ENCODE measurements at regions not wholly inside any gene's neighbourhood (a gene's known extent, or its start where the extent isn't known, plus 50 kb on each side); places are given as distances from the start of the nearest gene placed in this dataset.
"Not testable (repeated sequence)": the region's sequence is repeated elsewhere in the genome, so short reads cannot be mapped to it uniquely, and the experiment has no call there.

GRCh38 chr5:98341038-98342032 lies 432.1 kb upstream of the RGMB start:
- Histone ChIP-seq H3K79me2 (ENCODE audit: insufficient read depth, low read length) (no peaks in the 10 kb centered on the region), H3K4me1 (ENCODE audit: insufficient read depth, low read length) (peaks cover 7% of the 10 kb centered on the region), H3K27ac (ENCODE audit: low read depth, low read length) (peak overlapping the region; percentile 71), H3K4me2 (ENCODE audit: low read length) (peak overlapping the region; percentile 2), H4K20me1 (ENCODE audit: insufficient read depth, low read length) (no peaks in the 10 kb centered on the region), H2AFZ (ENCODE audit: low read depth, low read length) (peak overlapping the region; percentile 6), H3K27me3 (ENCODE audit: insufficient read depth, low read length) (no peaks in the 10 kb centered on the region), H3K9ac (ENCODE audit: low read length) (peak overlapping the region; percentile 20), H3K4me3 (ENCODE audit: insufficient read depth, low read depth, low read length) (no peak overlapping the region), H3K36me3 (ENCODE audit: insufficient read depth, low read length) (no peaks in the 10 kb centered on the region), H3K9me3 (ENCODE audit: insufficient read depth, low read depth, low read length) (no peaks in the 10 kb centered on the region)
- peak; percentile 92 for FAIRE-seq
- H3K9me3 Mint-ChIP-seq (ENCODE audit: unreplicated experiment) = peaks cover 11% of the 10 kb centered on the region
- peak overlapping the region; percentile 50 for H3K27ac Mint-ChIP-seq (ENCODE audit: unreplicated experiment)
- DNase-seq (ENCODE audit: low read depth) = peak; percentile 97
- H3K4me1 Mint-ChIP-seq (ENCODE audit: low read depth, unreplicated experiment) = peaks cover 15% of the 10 kb centered on the region
- H3K27me3 Mint-ChIP-seq (ENCODE audit: low read depth, unreplicated experiment) = no peaks in the 10 kb centered on the region
- peak overlapping the region; percentile 0 for H3K4me3 Mint-ChIP-seq (ENCODE audit: unreplicated experiment)
- TF ChIP-seq CTCF (IDR thresholded peaks at IDR 0.05; ENCODE audit: insufficient read depth, low read depth, low read length) = no peak
- no peak for TF ChIP-seq EZH2 (IDR thresholded peaks at IDR 0.05; ENCODE audit: insufficient read depth, low read length)
- H3K36me3 Mint-ChIP-seq (ENCODE audit: low read depth, unreplicated experiment) = peaks cover 3% of the 10 kb centered on the region

- H3K4me3 ChIP-seq (ENCODE audit: insufficient read depth, low read depth, low read length); H3K27me3 Mint-ChIP-seq (ENCODE audit: low read depth, unreplicated experiment); H3K27ac Mint-ChIP-seq (ENCODE audit: unreplicated experiment); H3K4me2 ChIP-seq (ENCODE audit: low read length); H3K4me3 Mint-ChIP-seq (ENCODE audit: unreplicated experiment); H3K27me3 ChIP-seq (ENCODE audit: insufficient read depth, low read length); H4K20me1 ChIP-seq (ENCODE audit: insufficient read depth, low read length); DNase-seq (ENCODE audit: low read depth); FAIRE-seq; H2AFZ ChIP-seq (ENCODE audit: low read depth, low read length); H3K27ac ChIP-seq (ENCODE audit: low read depth, low read length); H3K36me3 ChIP-seq (ENCODE audit: insufficient read depth, low read length); H3K9me3 ChIP-seq (ENCODE audit: insufficient read depth, low read depth, low read length); H3K36me3 Mint-ChIP-seq (ENCODE audit: low read depth, unreplicated experiment); H3K4me1 ChIP-seq (ENCODE audit: insufficient read depth, low read length); H3K79me2 ChIP-seq (ENCODE audit: insufficient read depth, low read length); H3K9ac ChIP-seq (ENCODE audit: low read length): not testable (repeated sequence)
- Mint-ChIP-seq H3K4me1 (ENCODE audit: low read depth, unreplicated experiment) (peaks cover 15% of the 10 kb centered on the region), H3K9me3 (ENCODE audit: unreplicated experiment) (peaks cover 17% of the 10 kb centered on the region)
Measured at GRCh38 chr5:98342958-98343660, 430.4 kb upstream of the RGMB start.

- Histone ChIP-seq H3K9ac (ENCODE audit: low read length) (peak overlapping the region; percentile 63), H3K79me2 (ENCODE audit: insufficient read depth, low read length) (no peaks in the 10 kb centered on the region), H4K20me1 (ENCODE audit: insufficient read depth, low read length) (no peaks in the 10 kb centered on the region), H3K27ac (ENCODE audit: low read depth, low read length) (peak overlapping the region; percentile 78), H3K36me3 (ENCODE audit: insufficient read depth, low read length) (no peaks in the 10 kb centered on the region), H3K4me1 (ENCODE audit: insufficient read depth, low read length) (no peaks in the 10 kb centered on the region), H3K27me3 (ENCODE audit: insufficient read depth, low read length) (no peaks in the 10 kb centered on the region), H3K4me3 (ENCODE audit: insufficient read depth, low read depth, low read length) (no peak overlapping the region), H3K4me2 (ENCODE audit: low read length) (peak overlapping the region; percentile 44), H3K9me3 (ENCODE audit: insufficient read depth, low read depth, low read length) (no peaks in the 10 kb centered on the region), H2AFZ (ENCODE audit: low read depth, low read length) (peak overlapping the region; percentile 1)
- TF ChIP-seq EZH2 (IDR thresholded peaks at IDR 0.05; ENCODE audit: insufficient read depth, low read length) = no peak
- TF ChIP-seq CTCF (IDR thresholded peaks at IDR 0.05; ENCODE audit: insufficient read depth, low read depth, low read length) = peak; percentile 70
- Mint-ChIP-seq H3K36me3 (ENCODE audit: low read depth, unreplicated experiment) (peaks cover 5% of the 10 kb centered on the region), H3K4me1 (ENCODE audit: low read depth, unreplicated experiment) (peaks cover 3% of the 10 kb centered on the region), H3K9me3 (ENCODE audit: unreplicated experiment) (peaks cover 18% of the 10 kb centered on the region), H3K27ac (ENCODE audit: unreplicated experiment) (peak overlapping the region; percentile 96), H3K4me3 (ENCODE audit: unreplicated experiment) (no peak overlapping the region), H3K27me3 (ENCODE audit: low read depth, unreplicated experiment) (no peaks in the 10 kb centered on the region)
- peak; percentile 69 for DNase-seq (ENCODE audit: low read depth)
- peak; percentile 93 for FAIRE-seq
Measured at GRCh38 chr5:98349251-98349989, 424.0 kb upstream of the RGMB start.
